Globus pallidus (tissue), 1 donor: ENCODE measurements at regions not wholly inside any gene's neighbourhood (a gene's known extent, or its start where the extent isn't known, plus 50 kb on each side); places are given as distances from the start of the nearest gene placed in this dataset.

Source experiments
- DNase-seq: peaks from one replicate; pipeline ENCODE4 v3.0.0-alpha.2; 2015; ENCODE audit warnings: low spot score

DNA sequence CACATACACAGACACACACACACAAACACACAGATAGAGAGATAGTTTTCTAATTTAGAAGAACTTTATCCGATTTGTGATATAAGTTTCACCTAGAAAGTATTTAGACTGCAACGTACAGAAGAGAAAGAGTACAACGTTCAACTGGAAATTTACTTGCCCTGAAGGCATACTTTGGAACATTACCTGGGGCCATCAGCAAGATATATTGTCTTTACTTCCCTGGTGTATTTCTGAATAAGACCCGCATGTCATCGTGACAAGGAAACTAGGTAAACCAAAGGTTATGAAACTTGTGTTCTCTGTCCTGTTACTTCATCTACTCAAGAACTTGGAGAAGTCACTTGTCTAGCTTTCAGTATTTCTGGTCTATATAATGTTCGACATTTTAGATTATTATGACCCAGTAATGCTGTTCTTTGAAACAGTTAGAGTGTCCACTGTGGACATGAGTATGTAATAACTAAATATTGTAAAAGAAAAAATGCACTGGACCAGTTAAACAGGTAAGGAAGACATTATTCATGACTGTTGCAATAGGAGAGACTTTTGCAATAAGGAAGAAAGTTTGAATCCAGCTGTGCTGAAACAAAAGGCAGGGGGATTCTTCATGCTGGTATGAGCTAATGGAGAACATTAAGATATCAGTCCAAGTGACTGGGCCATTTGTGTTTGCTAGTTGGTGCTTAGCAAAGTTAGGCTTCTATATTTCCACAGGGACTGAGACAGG, 1791.1 kb downstream of the MAT2B start:
- DNase-seq = no peak

DNA sequence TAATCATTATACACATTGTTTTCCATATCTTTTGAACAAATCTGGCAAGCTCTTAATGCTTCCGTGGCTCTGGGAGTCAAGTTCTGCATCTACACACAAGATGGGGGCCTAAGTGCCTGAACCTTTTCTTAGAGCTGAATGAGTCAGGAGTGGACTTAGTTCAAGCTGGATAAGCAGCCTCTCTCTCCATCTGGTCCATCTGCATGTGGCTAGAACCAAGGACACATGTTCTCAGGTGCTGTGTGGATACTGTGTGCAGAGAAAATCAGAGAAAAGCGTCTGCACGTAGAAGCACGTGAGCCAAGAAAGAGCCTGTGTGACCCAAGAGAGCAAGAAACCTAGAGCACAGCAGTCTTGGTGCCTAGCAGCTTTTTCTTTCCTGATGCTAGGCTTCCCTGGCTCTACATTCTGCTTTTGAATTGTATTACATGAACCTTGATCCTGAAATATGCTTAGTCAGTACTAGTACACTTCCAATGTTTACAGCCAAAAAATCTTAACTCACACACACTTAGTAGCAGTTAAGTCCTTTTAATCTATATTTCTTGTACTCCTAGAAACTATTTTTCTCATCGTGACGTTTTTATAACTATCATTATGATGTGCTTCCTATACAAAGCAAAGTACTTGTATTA, 1798.9 kb downstream of the MAT2B start:
- no peak for DNase-seq

- DNase-seq = no peak
Observed at GRCh38 chr5:165305596-165305995, 1800.2 kb downstream of the MAT2B start.

DNA sequence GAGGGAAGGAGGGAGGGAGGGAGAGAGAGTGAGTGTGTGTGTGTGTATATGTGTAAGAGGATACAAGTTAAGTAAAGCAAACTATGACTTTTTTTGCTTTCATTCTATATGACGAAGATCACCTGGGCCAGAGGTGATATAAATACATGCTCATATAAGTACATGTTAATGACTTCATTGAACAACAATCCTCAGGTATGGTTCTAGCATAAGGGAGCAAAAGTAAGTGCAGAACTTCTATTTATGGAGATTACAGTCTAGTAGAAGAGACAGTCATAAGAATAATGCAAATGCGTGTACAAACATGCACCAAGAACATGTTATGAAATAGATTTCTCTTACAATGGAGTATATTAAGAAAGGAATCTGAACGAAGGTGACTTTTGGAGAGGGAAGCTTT, 1804.0 kb downstream of the MAT2B start:
- DNase-seq = no peak

GRCh38 chr5:165310031-165310430, 1804.6 kb downstream of the MAT2B start:
- DNase-seq = no peak

DNA sequence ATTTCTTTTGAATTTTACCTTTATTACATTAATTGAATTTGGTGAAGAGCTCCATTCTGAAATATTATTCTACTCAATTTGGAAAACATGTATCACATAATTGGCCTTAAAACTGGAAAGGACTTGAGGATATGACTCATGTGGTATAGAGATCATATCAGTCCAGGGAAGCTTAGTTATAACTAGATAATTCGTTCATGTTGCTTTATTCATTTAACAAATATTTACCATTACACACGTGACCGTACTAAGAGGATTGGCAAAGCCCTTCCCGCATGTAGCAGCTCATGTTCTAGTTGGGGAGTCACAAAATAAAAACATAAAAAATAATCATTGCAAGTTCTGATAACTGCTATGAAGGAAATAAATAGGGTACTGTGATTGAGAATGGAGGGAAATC, 1816.5 kb downstream of the MAT2B start:
- DNase-seq = no peak

DNA sequence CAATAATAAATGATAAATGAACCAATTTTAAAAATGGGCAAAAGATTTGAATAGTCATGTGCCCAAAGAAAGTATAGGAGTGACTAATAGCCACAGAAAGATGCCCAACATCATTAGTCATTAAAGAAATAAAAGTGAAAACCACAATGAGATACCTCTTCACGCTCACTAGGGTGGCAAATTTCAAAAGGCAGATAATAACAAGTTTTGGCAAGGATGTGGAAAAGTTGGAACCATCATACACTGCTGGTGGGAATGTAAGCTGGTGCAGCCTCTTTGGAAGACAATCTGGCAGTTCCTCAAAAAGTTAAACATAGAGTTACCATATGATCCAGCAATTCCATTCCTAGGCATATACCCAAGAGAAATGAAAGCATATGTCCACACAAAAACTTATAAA, 1819.8 kb downstream of the MAT2B start:
- no peak for DNase-seq

DNA sequence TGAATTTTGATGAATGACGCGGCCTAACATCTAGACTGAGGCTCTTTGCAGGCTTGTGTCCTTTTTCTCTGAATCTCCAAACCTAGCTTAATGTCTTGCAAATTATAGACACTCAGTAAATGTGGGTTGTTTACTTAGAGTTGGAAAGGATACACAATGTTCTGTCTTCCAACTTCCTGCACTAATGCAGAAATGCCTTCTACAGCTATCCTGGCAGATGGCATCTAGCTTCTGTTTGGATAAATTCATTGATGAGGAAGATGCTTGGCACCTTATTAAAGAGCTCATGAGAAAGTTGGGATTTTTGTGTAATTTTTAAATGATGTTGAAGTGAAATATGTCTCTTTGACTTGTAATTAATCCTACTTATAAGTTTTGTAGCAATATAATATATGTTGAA, 1822.2 kb downstream of the MAT2B start:
- DNase-seq = no peak

- DNase-seq = no peak
Observed at GRCh38 chr5:165328846-165329245, 1823.4 kb downstream of the MAT2B start.

- DNase-seq = no peak
Observed at GRCh38 chr5:165333623-165334022, 1828.2 kb downstream of the MAT2B start.

GRCh38 chr5:165334201-165334600, 1828.8 kb downstream of the MAT2B start:
- DNase-seq = no peak

- DNase-seq = no peak
Observed at GRCh38 chr5:165349735-165350134, 1844.3 kb downstream of the MAT2B start.

DNA sequence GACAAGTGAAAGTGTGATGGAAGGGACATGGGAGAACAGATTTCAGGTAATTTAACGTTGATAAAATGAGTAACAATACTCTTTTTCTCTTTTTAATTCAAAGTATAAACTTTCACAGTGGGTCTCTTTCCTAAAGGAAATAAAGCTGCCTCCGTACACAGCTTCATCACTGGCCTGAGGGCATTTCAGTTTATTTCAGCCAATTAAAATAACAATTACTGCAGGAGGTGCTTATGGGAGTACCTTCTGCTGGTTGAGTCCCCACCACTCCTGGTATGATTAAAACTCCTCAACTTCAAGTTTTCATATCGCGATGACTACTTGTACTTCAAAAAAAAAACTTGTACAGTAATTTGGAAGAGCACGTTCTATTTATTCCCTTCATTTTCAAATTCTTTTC, 1845.9 kb downstream of the MAT2B start:
- no peak for DNase-seq

DNA sequence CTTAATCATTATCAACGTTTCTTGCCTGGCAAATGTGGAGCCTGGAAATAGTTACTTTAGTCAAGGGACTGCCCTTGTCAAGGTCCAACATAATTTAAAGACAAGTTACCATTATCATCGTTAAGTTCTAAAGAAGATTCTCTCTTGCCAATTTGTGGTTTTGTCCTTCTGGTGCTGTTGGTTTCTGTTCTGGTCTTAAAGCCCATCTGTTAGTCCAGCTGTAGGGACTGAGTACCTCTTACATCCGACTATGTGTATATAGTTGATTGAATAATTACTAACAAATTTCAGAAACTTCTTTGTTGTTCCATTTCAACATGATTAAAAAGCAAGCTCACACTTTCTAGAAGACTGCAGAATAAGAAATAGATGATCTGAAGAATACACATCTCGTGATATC, 1854.9 kb downstream of the MAT2B start:
- DNase-seq = no peak

DNA sequence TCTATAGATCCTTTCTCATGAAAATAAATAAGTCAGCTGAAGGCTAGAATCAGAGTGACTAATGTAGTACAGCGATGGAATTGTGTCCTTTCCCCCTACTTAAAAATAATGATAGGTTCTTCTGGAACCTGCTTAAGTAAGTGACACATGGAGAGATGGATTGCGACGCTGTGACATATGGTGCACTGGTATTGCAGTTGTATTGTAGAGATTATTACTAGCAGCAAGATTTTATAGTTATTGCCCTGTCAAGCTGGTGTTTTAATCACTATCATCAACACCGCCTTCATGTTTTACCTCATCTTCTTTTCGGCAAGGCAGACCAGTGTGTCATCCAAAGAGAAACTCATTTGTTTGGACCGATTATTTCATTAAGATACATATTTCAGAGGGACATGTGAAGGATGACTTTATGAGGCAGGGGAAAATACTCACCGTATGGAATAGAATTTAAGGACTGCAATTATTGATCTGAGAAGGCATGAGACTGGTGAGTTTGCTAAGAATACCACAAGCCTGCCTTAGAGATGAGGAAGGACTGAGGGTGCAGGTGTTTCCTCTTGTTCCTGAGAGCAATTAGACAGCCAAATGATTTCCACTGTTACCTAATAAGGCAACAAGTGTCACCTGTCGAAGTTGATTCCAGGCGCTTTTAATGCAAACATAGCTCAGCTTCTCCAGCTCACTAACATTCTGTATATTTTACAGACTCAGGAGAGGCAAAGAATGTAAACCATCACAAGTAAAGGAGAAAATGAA, 1855.5 kb downstream of the MAT2B start:
- DNase-seq = no peak

GRCh38 chr5:165370233-165370632, 1864.8 kb downstream of the MAT2B start:
- DNase-seq = no peak

- no peak for DNase-seq
Observed at GRCh38 chr5:165370794-165371193, 1865.4 kb downstream of the MAT2B start.

DNA sequence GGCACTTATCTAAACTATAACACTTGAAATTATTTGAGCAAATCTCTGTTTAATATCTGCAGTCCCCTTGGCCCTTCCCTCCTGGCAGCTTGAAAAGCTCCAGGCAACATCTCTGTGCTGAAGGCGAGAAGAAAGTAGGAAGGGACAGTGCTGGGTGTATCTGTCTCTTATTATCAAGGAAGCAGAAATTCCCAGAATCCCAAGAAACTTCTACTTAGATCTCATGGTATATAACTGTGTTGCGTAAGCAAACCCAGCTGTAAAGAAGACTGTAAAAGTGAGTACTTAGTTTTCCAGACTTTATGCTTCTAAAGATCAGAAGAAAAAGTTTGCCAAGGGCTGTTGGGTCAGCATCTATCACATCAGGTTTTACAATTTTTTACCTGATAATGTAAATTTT, 1869.8 kb downstream of the MAT2B start:
- DNase-seq = no peak

GRCh38 chr5:165393839-165394238, 1888.4 kb downstream of the MAT2B start:
- DNase-seq = no peak

DNA sequence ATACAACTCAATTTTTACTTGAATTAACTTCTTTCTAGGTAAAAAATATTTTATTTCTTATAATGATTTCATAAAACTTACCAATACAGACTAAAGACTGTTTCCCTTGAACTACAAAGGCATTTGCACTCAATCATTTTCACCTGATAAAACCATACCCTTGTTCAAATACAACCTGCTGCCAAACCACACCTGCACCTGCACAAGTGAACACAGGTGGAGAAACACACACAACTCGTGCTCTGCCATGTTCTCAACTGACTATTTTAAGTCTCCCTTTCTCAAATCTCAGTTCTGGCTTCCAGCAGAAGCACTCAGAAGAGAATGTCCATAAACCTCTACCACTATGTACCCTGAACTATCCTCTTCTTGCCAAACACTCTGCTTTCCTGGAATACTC, 1892.1 kb downstream of the MAT2B start:
- no peak for DNase-seq

GRCh38 chr5:165400086-165400485, 1894.7 kb downstream of the MAT2B start:
- no peak for DNase-seq

DNA sequence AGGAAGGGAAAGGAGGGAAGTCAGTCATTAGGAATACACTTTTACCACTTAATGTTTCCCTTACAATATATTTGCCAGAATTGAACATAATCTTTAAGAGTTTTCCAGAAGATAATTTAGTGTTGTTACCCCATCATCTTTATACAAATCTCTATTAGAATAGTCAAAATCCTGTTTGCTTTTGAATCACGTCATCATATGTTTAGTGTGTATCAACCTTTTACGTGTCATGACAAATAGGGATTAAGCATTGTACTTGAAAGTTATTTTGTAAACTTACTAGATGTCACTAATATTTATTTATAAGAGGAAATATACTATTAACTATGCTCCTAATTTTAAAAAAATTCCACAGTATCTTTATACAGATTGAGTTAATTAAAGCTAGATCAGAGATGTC, 1899.5 kb downstream of the MAT2B start:
- no peak for DNase-seq

- DNase-seq = no peak
Observed at GRCh38 chr5:165405340-165405739, 1899.9 kb downstream of the MAT2B start.
